ENCODE measurements at regions not wholly inside any gene's neighbourhood (a gene's known extent, or its start where the extent isn't known, plus 50 kb on each side); places are given as distances from the start of the nearest gene placed in this dataset.

- TF ChIP-seq CTCF (optimal IDR thresholded peaks at IDR 0.05 in 1 of 3, IDR thresholded peaks at IDR 0.05 in 1 of 3, conservative IDR thresholded peaks at IDR 0.05 in 1 of 3; ENCODE audit: extremely low read depth in 1 of 3, insufficient read depth in 2 of 3, low read length in 3 of 3): no peak
- TF ChIP-seq EZH2 (IDR thresholded peaks at IDR 0.05; ENCODE audit: low read length): no peak
These were observed 1066.0 kb upstream of the CELF2 start for GRCh38 chr10:9951481-9952257.
